Peyer's patch (tissue), 4 donors: ENCODE measurements at regions not wholly inside any gene's neighbourhood (a gene's known extent, or its start where the extent isn't known, plus 50 kb on each side); places are given as distances from the start of the nearest gene placed in this dataset.

Source experiments
- CTCF ChIP-seq, 6 experiments: fragments of 450-650 bp in 4 of 6; fragments of 200-600 bp in 2 of 6; sonication (generic) in 1 of 6; IDR thresholded peaks; one replicate each; pipeline ENCODE4 v1.5.1; 2017 to 2019; ENCODE audit warnings: antibody characterized with exemption in 6 of 6, mild to moderate bottlenecking in 3 of 6, moderate library complexity in 1 of 6
- POLR2A ChIP-seq, 2 donors: fragments of 450-650 bp; IDR thresholded peaks; one replicate each; pipeline ENCODE4 v1.5.1; 2017; ENCODE audit warnings: antibody characterized with exemption in 2 of 2, mild to moderate bottlenecking in 2 of 2, moderate library complexity in 2 of 2

- TF ChIP-seq CTCF (IDR thresholded peaks at IDR 0.05) (no peak), POLR2A (IDR thresholded peaks at IDR 0.05) (no peak)
These were observed 82.2 kb upstream of the FOXP4 start for GRCh38 chr6:41464019-41464418.
